K562 (cell line): ENCODE measurements at regions not wholly inside any gene's neighbourhood (a gene's known extent, or its start where the extent isn't known, plus 50 kb on each side); places are given as distances from the start of the nearest gene placed in this dataset.

Source experiments
- ATAC-seq: fragments of 200-7000 bp; cut with Tn5 transposase; 3 replicates; pipeline ENCODE4 v1.9.1; 2020; ENCODE audit warnings: moderate library complexity
- BruUV-seq: library from RNA; stranded (reverse); fragments of 400-500 nt; replicated peaks from 2 replicates; lab custom pipeline; 2021; lab: Mats Ljungman, UMichigan
- CTCF ChIA-PET: fragments of 300-600 bp; formaldehyde crosslinking; extraction: SDS; loops from one replicate; lab custom pipeline; 2021; ENCODE audit warnings: low intra/inter-chr PET ratio; lab: Yijun Ruan, JAX
- POLR2A ChIA-PET: fragments of 300-600, 350-650 bp; sonication (Branson Sonifier 250); formaldehyde crosslinking; extraction: SDS; loops from one replicate; lab custom pipeline; 2021; ENCODE audit warnings: antibody characterized with exemption, inconsistent platforms; lab: Yijun Ruan, JAX
- DNase-seq, 4 experiments: peaks; one replicate each; pipeline versions ENCODE4 v3.0.0 to v3.0.0-alpha.2; 2011 to 2018; ENCODE audit warnings: low spot score in 3 of 4, mixed read lengths in 3 of 4; ENCODE audit errors: extremely low read depth in 1 of 4
- FAIRE-seq: peaks from 2 replicates; lab custom pipeline; 2011; peaks lifted over from hg19 to GRCh38; lab: Jason Lieb, UNC
- H2AFZ ChIP-seq: 2 replicates; pipeline ENCODE4 v1.6.0; 2011; ENCODE audit warnings: low read depth, low read length, control low read depth, inconsistent platforms
- H3K27ac ChIP-seq: fragments of 200-600 bp; 3 replicates; pipeline ENCODE4 v1.8.0; 2011; ENCODE audit warnings: low read depth, mild to moderate bottlenecking, control low read depth, inconsistent platforms, low read length, moderate library complexity, mixed read lengths; ENCODE audit errors: extremely low read depth
- H3K27me3 ChIP-seq, 2 experiments: fragments of 300-600 bp in 1 of 2; 2 replicates in 1 of 2; 3 replicates in 1 of 2; pipeline versions ENCODE4 v1.6.0 to v1.8.0; 2011; ENCODE audit warnings: inconsistent platforms in 2 of 2, low read length in 2 of 2, mild to moderate bottlenecking in 1 of 2, mixed read lengths in 1 of 2, moderate library complexity in 1 of 2; ENCODE audit not compliant: control insufficient read depth in 2 of 2, insufficient read depth in 2 of 2
- H3K36me3 ChIP-seq: fragments of 300-600 bp; 3 replicates; pipeline ENCODE4 v1.8.0; 2011; ENCODE audit warnings: mild to moderate bottlenecking, low read length, inconsistent platforms; ENCODE audit not compliant: control insufficient read depth, insufficient read depth
- H3K4me1 ChIP-seq, 2 experiments: fragments of 200-600 bp in 1 of 2; replicated peaks in 1 of 2; 2 replicates in 1 of 2; 3 replicates in 1 of 2; pipeline versions ENCODE4 v1.5.1 to v1.8.0; 2011; ENCODE audit warnings: inconsistent platforms in 2 of 2, low read length in 2 of 2, mild to moderate bottlenecking in 1 of 2, mixed read lengths in 1 of 2, moderate library complexity in 1 of 2; ENCODE audit not compliant: control insufficient read depth in 2 of 2, insufficient read depth in 2 of 2
- H3K4me2 ChIP-seq: 2 replicates; pipeline ENCODE4 v1.6.1; 2011; ENCODE audit warnings: low read length, control low read depth, inconsistent platforms, mixed read lengths; ENCODE audit not compliant: insufficient read depth
- H3K4me3 ChIP-seq: fragments of 200-600 bp; sonication (generic), shearing (Covaris generic); 2 replicates; pipeline ENCODE4 v1.5.1; 2016; ENCODE audit warnings: control low read depth, inconsistent platforms
- H3K79me2 ChIP-seq: fragments of 200-600 bp; 3 replicates; pipeline ENCODE4 v1.8.0; 2011; ENCODE audit warnings: low read length, inconsistent platforms; ENCODE audit not compliant: control insufficient read depth, insufficient read depth
- H3K9ac ChIP-seq, 2 experiments: 2 replicates each; pipeline versions ENCODE4 v1.6.0 to v1.6.1; 2011; ENCODE audit warnings: low read depth in 2 of 2, low read length in 2 of 2, control low read depth in 1 of 2, inconsistent platforms in 1 of 2, mild to moderate bottlenecking in 1 of 2, mixed read lengths in 1 of 2; ENCODE audit not compliant: insufficient read depth in 1 of 2
- H3K9me1 ChIP-seq: one replicate; pipeline ENCODE4 v1.6.0; 2011; ENCODE audit warnings: inconsistent platforms, mild to moderate bottlenecking, low read length, moderate library complexity; ENCODE audit not compliant: control insufficient read depth, insufficient read depth
- H3K9me3 ChIP-seq: replicated peaks from 2 replicates; pipeline ENCODE4 v1.5.1; 2011; ENCODE audit warnings: low read depth, low read length, inconsistent platforms; ENCODE audit not compliant: control insufficient read depth, insufficient read depth
- H4K20me1 ChIP-seq: replicated peaks from 2 replicates; pipeline ENCODE4 v1.6.1; 2011; ENCODE audit warnings: low read length, inconsistent platforms, mixed read lengths; ENCODE audit not compliant: control insufficient read depth, insufficient read depth
- ARID1B ChIP-seq: fragments of 450-650 bp; IDR thresholded peaks from 2 replicates; pipeline ENCODE4 v1.6.1; 2016; ENCODE audit warnings: antibody characterized with exemption, mild to moderate bottlenecking, inconsistent platforms
- CC2D1A ChIP-seq: fragments of 450-650 bp; IDR thresholded peaks from 2 replicates; pipeline ENCODE4 v1.6.1; 2017; ENCODE audit warnings: mild to moderate bottlenecking
- CCAR2 ChIP-seq: fragments of 200-400 bp; formaldehyde crosslinking; IDR thresholded peaks from 2 replicates; pipeline ENCODE4 v1.6.1; 2017; ENCODE audit warnings: mild to moderate bottlenecking, low read depth, low read length
- FOXK2 ChIP-seq, 2 experiments: fragments of 450-650 bp; IDR thresholded peaks in 1 of 2; conservative IDR thresholded peaks in 1 of 2; 2 replicates each; pipeline ENCODE4 v1.6.1; 2016; ENCODE audit warnings: low read depth in 2 of 2, mild to moderate bottlenecking in 1 of 2
- KLF16 ChIP-seq: IDR thresholded peaks from 2 replicates; pipeline ENCODE4 v1.6.1; 2016; ENCODE audit warnings: antibody characterized with exemption
- NBN ChIP-seq: fragments of 450-650 bp; IDR thresholded peaks from 2 replicates; pipeline ENCODE4 v1.6.1; 2016; ENCODE audit warnings: low read depth, mild to moderate bottlenecking
- PHB2 ChIP-seq: fragments of 450-650 bp; IDR thresholded peaks from 2 replicates; pipeline ENCODE4 v1.6.1; 2017; ENCODE audit warnings: low read depth
- TRIM28 ChIP-seq: fragments of 450-650 bp; IDR thresholded peaks from 2 replicates; pipeline ENCODE4 v1.6.1; 2017
- ZNF212 ChIP-seq: fragments of 450-650 bp; formaldehyde crosslinking; IDR thresholded peaks from 2 replicates; pipeline ENCODE4 v1.4.0; 2020; ENCODE audit warnings: mild to moderate bottlenecking
- WGBS: fragments of 100-300 bp; shearing (Covaris generic); methylation state at CpG from one replicate; pipeline ENCODE4 v1.1.6; 2016; ENCODE audit warnings: low coverage, mixed read lengths; ENCODE audit not compliant: insufficient coverage; ENCODE audit errors: missing lambda C conversion rate; 5-methylcytosine and 5-hydroxymethylcytosine counted together
- in situ Hi-C: fragments of 300-500 bp; cut with MboI; formaldehyde crosslinking; loops from 4 replicates; pipeline ENCODE4 v1.15.0; 2018; ENCODE audit warnings: inconsistent platforms, mixed read lengths
- intact Hi-C: fragments of 100-400 bp; cut with micrococcal nuclease; formaldehyde crosslinking; loops from 2 replicates; pipeline ENCODE4 v1.14.2; 2022
- TF ChIP-seq, protein P1 (sequence below), 2 experiments: fragments of 200-800 bp in 1 of 2; sonication (Bioruptor generic) in 1 of 2; sonication (generic) in 1 of 2; formaldehyde crosslinking in 1 of 2; IDR thresholded peaks in 1 of 2; conservative IDR thresholded peaks in 1 of 2; 2 replicates each; pipeline versions ENCODE4 v1.5.0 to v1.6.1; 2016 to 2020; ENCODE audit warnings: missing compliant biosample characterization in 1 of 2, missing genetic modification characterization in 1 of 2, missing genetic modification reagents in 1 of 2
- TF ChIP-seq, protein P2 (sequence below): IDR thresholded peaks from 3 replicates; pipeline ENCODE4 v1.6.1; 2011; ENCODE audit warnings: borderline replicate concordance, mild to moderate bottlenecking; ENCODE audit not compliant: insufficient read length, insufficient read depth

DNA sequence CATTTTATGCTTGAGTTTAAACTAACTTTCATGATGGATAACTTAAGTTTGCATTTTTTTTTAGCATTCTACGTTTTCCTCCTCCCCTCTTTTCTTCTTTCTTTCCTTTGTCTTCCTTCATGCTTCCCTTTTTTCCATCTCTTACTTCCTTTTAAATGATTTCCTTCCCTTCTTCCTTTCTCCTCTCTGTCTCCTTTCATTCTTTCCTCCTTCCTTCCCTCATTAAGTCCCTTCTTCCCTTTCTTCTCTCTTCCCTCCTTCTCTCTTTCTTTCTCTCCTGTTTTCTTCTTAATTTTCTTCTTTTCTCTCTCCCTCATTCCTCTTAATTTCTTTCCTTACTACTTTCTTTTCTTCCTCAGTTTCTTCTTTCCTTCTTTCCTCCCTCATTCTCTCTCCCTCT lies 376.0 kb downstream of the LRIG3 start:
- Histone ChIP-seq H3K79me2 (no peaks in the 10 kb centered on the region), H3K9ac (no peak overlapping the region), H4K20me1 (no peaks in the 10 kb centered on the region), H2AFZ (no peak overlapping the region), H3K4me1 (no peaks in the 10 kb centered on the region), H3K27me3 (no peaks in the 10 kb centered on the region), H3K4me2 (no peak overlapping the region), H3K9me3 (no peaks in the 10 kb centered on the region), H3K27ac (no peak overlapping the region), H3K36me3 (no peaks in the 10 kb centered on the region), H3K4me3 (no peak overlapping the region), H3K9me1 (no peaks in the 10 kb centered on the region)
- no TSS peak for BruUV-seq
- intact Hi-C loops = no loop called here
- in situ Hi-C loops = no loop called here
- FAIRE-seq = no peak
- ChIA-PET POLR2A (no interaction called here), CTCF (no interaction called here)
- 0% methylated on average over 1 of the region's 1 CpG for WGBS
- no peak for DNase-seq
- ATAC-seq = no peak
- TF ChIP-seq FOXK2 (conservative IDR thresholded peaks at IDR 0.05 in 1 of 2, IDR thresholded peaks at IDR 0.05 in 1 of 2; ENCODE audit: low read depth in 2 of 2) (no peak), CCAR2 (no peak), ARID1B (no peak), KLF16 (no peak), CC2D1A (no peak), TRIM28 (no peak), PHB2 (no peak), ZNF212 (no peak), NBN (no peak)
- TF ChIP-seq, protein P1, sequence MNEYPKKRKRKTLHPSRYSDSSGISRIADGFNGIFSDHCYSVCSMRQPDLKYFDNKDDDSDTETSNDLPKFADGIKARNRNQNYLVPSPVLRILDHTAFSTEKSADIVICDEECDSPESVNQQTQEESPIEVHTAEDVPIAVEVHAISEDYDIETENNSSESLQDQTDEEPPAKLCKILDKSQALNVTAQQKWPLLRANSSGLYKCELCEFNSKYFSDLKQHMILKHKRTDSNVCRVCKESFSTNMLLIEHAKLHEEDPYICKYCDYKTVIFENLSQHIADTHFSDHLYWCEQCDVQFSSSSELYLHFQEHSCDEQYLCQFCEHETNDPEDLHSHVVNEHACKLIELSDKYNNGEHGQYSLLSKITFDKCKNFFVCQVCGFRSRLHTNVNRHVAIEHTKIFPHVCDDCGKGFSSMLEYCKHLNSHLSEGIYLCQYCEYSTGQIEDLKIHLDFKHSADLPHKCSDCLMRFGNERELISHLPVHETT (CRISPR knock-in tag; conservative IDR thresholded peaks at IDR 0.05 in 1 of 2, IDR thresholded peaks at IDR 0.05 in 1 of 2) = no peak
- TF ChIP-seq, protein P2, sequence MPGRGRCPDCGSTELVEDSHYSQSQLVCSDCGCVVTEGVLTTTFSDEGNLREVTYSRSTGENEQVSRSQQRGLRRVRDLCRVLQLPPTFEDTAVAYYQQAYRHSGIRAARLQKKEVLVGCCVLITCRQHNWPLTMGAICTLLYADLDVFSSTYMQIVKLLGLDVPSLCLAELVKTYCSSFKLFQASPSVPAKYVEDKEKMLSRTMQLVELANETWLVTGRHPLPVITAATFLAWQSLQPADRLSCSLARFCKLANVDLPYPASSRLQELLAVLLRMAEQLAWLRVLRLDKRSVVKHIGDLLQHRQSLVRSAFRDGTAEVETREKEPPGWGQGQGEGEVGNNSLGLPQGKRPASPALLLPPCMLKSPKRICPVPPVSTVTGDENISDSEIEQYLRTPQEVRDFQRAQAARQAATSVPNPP = no peak
